Osteocyte (in vitro differentiated cells): ENCODE measurements at regions not wholly inside any gene's neighbourhood (a gene's known extent, or its start where the extent isn't known, plus 50 kb on each side); places are given as distances from the start of the nearest gene placed in this dataset.

Experiments used
- DNase-seq: peaks from one replicate; pipeline ENCODE4 v3.0.0; 2021; ENCODE audit warnings: mixed read lengths; ENCODE audit not compliant: unreplicated experiment; ENCODE audit errors: extremely low spot score
- H3K27ac Mint-ChIP-seq: one replicate; pipeline ENCODE4 v1.8.0; 2021; ENCODE audit warnings: mild to moderate bottlenecking, mixed read lengths; ENCODE audit not compliant: unreplicated experiment
- H3K27me3 Mint-ChIP-seq: one replicate; pipeline ENCODE4 v1.8.0; 2021; ENCODE audit warnings: mixed read lengths; ENCODE audit not compliant: unreplicated experiment
- H3K36me3 Mint-ChIP-seq: one replicate; pipeline ENCODE4 v1.8.0; 2021; ENCODE audit warnings: mixed read lengths; ENCODE audit not compliant: unreplicated experiment
- H3K4me1 Mint-ChIP-seq: one replicate; pipeline ENCODE4 v1.8.0; 2021; ENCODE audit warnings: mixed read lengths; ENCODE audit not compliant: unreplicated experiment
- H3K4me3 Mint-ChIP-seq: one replicate; pipeline ENCODE4 v1.8.0; 2021; ENCODE audit warnings: mild to moderate bottlenecking, moderate library complexity, mixed read lengths; ENCODE audit not compliant: unreplicated experiment
- H3K9me3 Mint-ChIP-seq: one replicate; pipeline ENCODE4 v1.8.0; 2021; ENCODE audit warnings: mixed read lengths; ENCODE audit not compliant: unreplicated experiment
- CTCF ChIP-seq: fragments of 200-600 bp; sonication (generic); IDR thresholded peaks from 2 replicates; pipeline ENCODE4 v1.5.0; 2021; ENCODE audit warnings: antibody characterized with exemption, mild to moderate bottlenecking, moderate library complexity

- DNase-seq = no peak
- Mint-ChIP-seq H3K4me1 (no peaks in the 10 kb centered on the region), H3K27ac (no peak overlapping the region), H3K9me3 (peaks cover 9% of the 10 kb centered on the region), H3K27me3 (no peaks in the 10 kb centered on the region), H3K36me3 (no peaks in the 10 kb centered on the region), H3K4me3 (no peak overlapping the region)
- no peak for TF ChIP-seq CTCF
Observed at GRCh38 chr10:8288600-8288999, 234.1 kb downstream of the GATA3 start.

- TF ChIP-seq CTCF = no peak
Observed at GRCh38 chr10:8289186-8289924, 234.9 kb downstream of the GATA3 start.

GRCh38 chr10:8294779-8295178 lies 240.3 kb downstream of the GATA3 start:
- Mint-ChIP-seq H3K9me3 (no peaks in the 10 kb centered on the region), H3K4me3 (no peak overlapping the region), H3K36me3 (no peaks in the 10 kb centered on the region), H3K4me1 (no peaks in the 10 kb centered on the region), H3K27me3 (no peaks in the 10 kb centered on the region), H3K27ac (no peak overlapping the region)
- no peak for DNase-seq
- no peak for TF ChIP-seq CTCF

More at GRCh38 chr10:8289186-8289924, 234.9 kb downstream of the GATA3 start:
- no peak for DNase-seq
- H3K9me3 Mint-ChIP-seq = peaks cover 8% of the 10 kb centered on the region
- no peaks in the 10 kb centered on the region for H3K4me1 Mint-ChIP-seq
- H3K36me3 Mint-ChIP-seq = no peaks in the 10 kb centered on the region
- no peaks in the 10 kb centered on the region for H3K27me3 Mint-ChIP-seq
- H3K4me3 Mint-ChIP-seq = no peak overlapping the region
- no peak overlapping the region for H3K27ac Mint-ChIP-seq

GRCh38 chr10:8295311-8295710 lies 240.8 kb downstream of the GATA3 start:
- Mint-ChIP-seq H3K9me3 (no peaks in the 10 kb centered on the region), H3K4me1 (no peaks in the 10 kb centered on the region), H3K27ac (no peak overlapping the region), H3K4me3 (no peak overlapping the region), H3K36me3 (no peaks in the 10 kb centered on the region), H3K27me3 (no peaks in the 10 kb centered on the region)
- no peak for TF ChIP-seq CTCF
- DNase-seq = no peak

- no peaks in the 10 kb centered on the region for H3K36me3 Mint-ChIP-seq
- H3K4me3 Mint-ChIP-seq = no peak overlapping the region
- no peak for DNase-seq
- H3K9me3 Mint-ChIP-seq = no peaks in the 10 kb centered on the region
- no peaks in the 10 kb centered on the region for H3K27me3 Mint-ChIP-seq
- no peak for TF ChIP-seq CTCF
- no peaks in the 10 kb centered on the region for H3K4me1 Mint-ChIP-seq
- no peak overlapping the region for H3K27ac Mint-ChIP-seq
Observed at GRCh38 chr10:8296090-8296733, 241.7 kb downstream of the GATA3 start.
